Caco-2 (cell line): ENCODE measurements at regions not wholly inside any gene's neighbourhood (a gene's known extent, or its start where the extent isn't known, plus 50 kb on each side); places are given as distances from the start of the nearest gene placed in this dataset.

Experiments used
- BruUV-seq: library from RNA; stranded (reverse); fragments of 400-500 nt; replicated peaks from 2 replicates; lab custom pipeline; 2021; lab: Mats Ljungman, UMichigan
- CTCF ChIA-PET: fragments of 300-600 bp; sonication (Branson Sonifier 250); formaldehyde crosslinking; loops from one replicate; lab custom pipeline; 2022; ENCODE audit warnings: antibody characterized with exemption; lab: Charles Lee
- POLR2A ChIA-PET: fragments of 300-600 bp; sonication (Branson Sonifier 250); formaldehyde crosslinking; loops from one replicate; lab custom pipeline; 2022; ENCODE audit warnings: antibody characterized with exemption; lab: Charles Lee
- DNase-seq, 2 experiments: peaks; one replicate each; pipeline versions ENCODE4 v3.0.0 to v3.0.0-alpha.2; 2020 to 2022
- H3K27me3 ChIP-seq: replicated peaks from 2 replicates; pipeline ENCODE4 v1.6.0; 2011; ENCODE audit warnings: low read length; ENCODE audit not compliant: control insufficient read depth, insufficient read depth
- H3K36me3 ChIP-seq: 2 replicates; pipeline ENCODE4 v1.5.1; 2011; ENCODE audit warnings: low read length; ENCODE audit not compliant: control insufficient read depth, insufficient read depth
- H3K4me1 ChIP-seq: fragments of 250-450 bp; sonication (Bioruptor Pico); 2 replicates; pipeline ENCODE4 v1.5.1; 2020; ENCODE audit warnings: mild to moderate bottlenecking
- H3K4me3 ChIP-seq: 2 replicates; pipeline ENCODE4 v1.5.1; 2011; ENCODE audit warnings: low read depth, mild to moderate bottlenecking, control low read depth, low read length
- H3K9me3 ChIP-seq: fragments of 250-450 bp; sonication (Bioruptor Pico); 2 replicates; pipeline ENCODE4 v1.5.1; 2020; ENCODE audit warnings: mild to moderate bottlenecking, moderate library complexity
- H3K27ac Mint-ChIP-seq: one replicate; pipeline ENCODE4 v1.8.0; 2022; ENCODE audit warnings: mixed read lengths; ENCODE audit not compliant: unreplicated experiment
- H3K27me3 Mint-ChIP-seq: one replicate; pipeline ENCODE4 v1.8.0; 2022; ENCODE audit warnings: mixed read lengths; ENCODE audit not compliant: insufficient read depth, unreplicated experiment
- H3K36me3 Mint-ChIP-seq: one replicate; pipeline ENCODE4 v1.8.0; 2022; ENCODE audit warnings: mild to moderate bottlenecking, mixed read lengths; ENCODE audit not compliant: insufficient read depth, unreplicated experiment
- H3K4me1 Mint-ChIP-seq: one replicate; pipeline ENCODE4 v1.8.0; 2022; ENCODE audit warnings: low read depth, mixed read lengths; ENCODE audit not compliant: unreplicated experiment
- H3K4me3 Mint-ChIP-seq: one replicate; pipeline ENCODE4 v1.8.0; 2022; ENCODE audit warnings: mild to moderate bottlenecking, moderate library complexity, mixed read lengths; ENCODE audit not compliant: unreplicated experiment
- H3K9me3 Mint-ChIP-seq: one replicate; pipeline ENCODE4 v1.8.0; 2022; ENCODE audit warnings: mixed read lengths; ENCODE audit not compliant: unreplicated experiment
- intact Hi-C: fragments of 100-400 bp; cut with micrococcal nuclease; formaldehyde crosslinking; loops from one replicate; pipeline ENCODE4 v1.10.0; 2022; ENCODE audit not compliant: unreplicated experiment
- TF ChIP-seq, protein P1 (sequence below), 2 experiments: fragments of 200-600 bp in 1 of 2; IDR thresholded peaks; 1 replicate in 1 of 2; 2 replicates in 1 of 2; pipeline versions ENCODE4 v1.5.1 to v1.8.0; 2011 to 2022; ENCODE audit warnings: antibody characterized with exemption in 1 of 2, control low read depth in 1 of 2, inconsistent platforms in 1 of 2, low read depth in 1 of 2, low read length in 1 of 2, mild to moderate bottlenecking in 1 of 2, moderate library complexity in 1 of 2; ENCODE audit not compliant: insufficient read depth in 1 of 2, severe bottlenecking in 1 of 2, unreplicated experiment in 1 of 2

- Mint-ChIP-seq H3K9me3 (no peaks in the 10 kb centered on the region), H3K4me3 (peak overlapping the region; percentile 28), H3K36me3 (no peaks in the 10 kb centered on the region), H3K4me1 (peaks cover 23% of the 10 kb centered on the region), H3K27me3 (peaks cover 30% of the 10 kb centered on the region), H3K27ac (peak overlapping the region; percentile 20)
- BruUV-seq: no TSS peak
- TF ChIP-seq, protein P1, sequence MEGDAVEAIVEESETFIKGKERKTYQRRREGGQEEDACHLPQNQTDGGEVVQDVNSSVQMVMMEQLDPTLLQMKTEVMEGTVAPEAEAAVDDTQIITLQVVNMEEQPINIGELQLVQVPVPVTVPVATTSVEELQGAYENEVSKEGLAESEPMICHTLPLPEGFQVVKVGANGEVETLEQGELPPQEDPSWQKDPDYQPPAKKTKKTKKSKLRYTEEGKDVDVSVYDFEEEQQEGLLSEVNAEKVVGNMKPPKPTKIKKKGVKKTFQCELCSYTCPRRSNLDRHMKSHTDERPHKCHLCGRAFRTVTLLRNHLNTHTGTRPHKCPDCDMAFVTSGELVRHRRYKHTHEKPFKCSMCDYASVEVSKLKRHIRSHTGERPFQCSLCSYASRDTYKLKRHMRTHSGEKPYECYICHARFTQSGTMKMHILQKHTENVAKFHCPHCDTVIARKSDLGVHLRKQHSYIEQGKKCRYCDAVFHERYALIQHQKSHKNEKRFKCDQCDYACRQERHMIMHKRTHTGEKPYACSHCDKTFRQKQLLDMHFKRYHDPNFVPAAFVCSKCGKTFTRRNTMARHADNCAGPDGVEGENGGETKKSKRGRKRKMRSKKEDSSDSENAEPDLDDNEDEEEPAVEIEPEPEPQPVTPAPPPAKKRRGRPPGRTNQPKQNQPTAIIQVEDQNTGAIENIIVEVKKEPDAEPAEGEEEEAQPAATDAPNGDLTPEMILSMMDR (IDR thresholded peaks at IDR 0.05; ENCODE audit: insufficient read depth in 1 of 2, low read depth in 1 of 2, low read length in 1 of 2, severe bottlenecking in 1 of 2, unreplicated experiment in 1 of 2): no peak
- Histone ChIP-seq H3K9me3 (no peaks in the 10 kb centered on the region), H3K4me3 (no peak overlapping the region), H3K4me1 (no peaks in the 10 kb centered on the region), H3K36me3 (no peaks in the 10 kb centered on the region), H3K27me3 (no peaks in the 10 kb centered on the region; the same call in 1 of the 2 replicates)
- intact Hi-C loops: no loop called here
- no peak for DNase-seq
- ChIA-PET CTCF (no interaction called here), POLR2A (no interaction called here)
Observed at GRCh38 chr9:99368341-99369326, 146.6 kb downstream of the SEC61B start.

- no peaks in the 10 kb centered on the region for H3K36me3 ChIP-seq
- H3K4me1 ChIP-seq: no peaks in the 10 kb centered on the region
- H3K9me3 ChIP-seq: no peaks in the 10 kb centered on the region
- H3K4me3 ChIP-seq: no peak overlapping the region
- H3K27me3 ChIP-seq: no peaks in the 10 kb centered on the region; the same call in 1 of the 2 replicates
- Mint-ChIP-seq H3K27ac (no peak overlapping the region), H3K9me3 (no peaks in the 10 kb centered on the region), H3K4me3 (no peak overlapping the region), H3K27me3 (peaks cover 30% of the 10 kb centered on the region), H3K4me1 (peaks cover 23% of the 10 kb centered on the region), H3K36me3 (no peaks in the 10 kb centered on the region)
- ChIA-PET POLR2A (no interaction called here), CTCF (no interaction called here)
- DNase-seq: no peak
- TF ChIP-seq, protein P1 (IDR thresholded peaks at IDR 0.05; ENCODE audit: insufficient read depth in 1 of 2, low read depth in 1 of 2, low read length in 1 of 2, severe bottlenecking in 1 of 2, unreplicated experiment in 1 of 2): no peak
- no TSS peak for BruUV-seq
- intact Hi-C loops: no loop called here
Observed at GRCh38 chr9:99369327-99369722, 147.2 kb downstream of the SEC61B start.

- no peak overlapping the region for H3K4me3 ChIP-seq
- Mint-ChIP-seq H3K4me3 (no peak overlapping the region), H3K27ac (no peak overlapping the region), H3K27me3 (peaks cover 28% of the 10 kb centered on the region), H3K4me1 (peaks cover 17% of the 10 kb centered on the region), H3K36me3 (no peaks in the 10 kb centered on the region), H3K9me3 (no peaks in the 10 kb centered on the region)
- no peaks in the 10 kb centered on the region; the same call in 1 of the 2 replicates for H3K27me3 ChIP-seq
- no peaks in the 10 kb centered on the region for H3K4me1 ChIP-seq
- ChIA-PET CTCF (no interaction called here), POLR2A (no interaction called here)
- no peaks in the 10 kb centered on the region for H3K9me3 ChIP-seq
- DNase-seq: no peak
- H3K36me3 ChIP-seq: no peaks in the 10 kb centered on the region
- intact Hi-C loops: no loop called here
- BruUV-seq: no TSS peak
- TF ChIP-seq, protein P1 (IDR thresholded peaks at IDR 0.05; ENCODE audit: insufficient read depth in 1 of 2, low read depth in 1 of 2, low read length in 1 of 2, severe bottlenecking in 1 of 2, unreplicated experiment in 1 of 2): no peak
Observed at GRCh38 chr9:99370376-99370775, 148.3 kb downstream of the SEC61B start.
